K562 (cell line): ENCODE measurements at regions not wholly inside any gene's neighbourhood (a gene's known extent, or its start where the extent isn't known, plus 50 kb on each side); places are given as distances from the start of the nearest gene placed in this dataset.

Experiments used
- BCL6 ChIP-seq: fragments of 250-450 bp; sonication (Bioruptor Pico); IDR thresholded peaks from 2 replicates; pipeline ENCODE4 v1.4.0; 2020
- BRD9 ChIP-seq: fragments of 450-650 bp; IDR thresholded peaks from 2 replicates; pipeline ENCODE4 v1.6.1; 2018; ENCODE audit warnings: low read depth; ENCODE audit not compliant: partially characterized antibody
- ELF2 ChIP-seq: fragments of 250-450 bp; sonication (Bioruptor Pico); IDR thresholded peaks from 2 replicates; pipeline ENCODE4 v1.5.0; 2021; ENCODE audit warnings: mild to moderate bottlenecking
- GABPB2 ChIP-seq: fragments of 250-450 bp; sonication (Bioruptor Pico); conservative IDR thresholded peaks from 2 replicates; pipeline ENCODE4 v1.5.1; 2021; ENCODE audit warnings: mild to moderate bottlenecking
- HSF4 ChIP-seq: fragments of 250-450 bp; sonication (Bioruptor Pico); IDR thresholded peaks from 2 replicates; pipeline ENCODE4 v2.1.2; 2022; ENCODE audit warnings: mild to moderate bottlenecking, moderate library complexity, borderline replicate concordance
- KLF13 ChIP-seq: fragments of 450-650 bp; IDR thresholded peaks from 2 replicates; pipeline ENCODE4 v1.6.1; 2016; ENCODE audit warnings: missing genetic modification characterization, low read depth, mild to moderate bottlenecking, missing compliant biosample characterization, moderate library complexity, borderline replicate concordance
- SREBF2 ChIP-seq: sonication (generic); formaldehyde crosslinking; IDR thresholded peaks from 2 replicates; pipeline ENCODE4 v1.4.0; 2020; ENCODE audit warnings: mild to moderate bottlenecking, missing genetic modification reagents
- ZNF175 ChIP-seq: fragments of 200-800 bp; sonication (Bioruptor generic); IDR thresholded peaks from 2 replicates; pipeline ENCODE4 v1.6.1; 2016; ENCODE audit warnings: low read depth, mild to moderate bottlenecking, missing genetic modification characterization, missing compliant biosample characterization
- TF ChIP-seq, protein P1 (sequence below): fragments of 450-650 bp; IDR thresholded peaks from 2 replicates; pipeline ENCODE4 v1.6.1; 2017; ENCODE audit warnings: antibody characterized with exemption, mild to moderate bottlenecking

DNA sequence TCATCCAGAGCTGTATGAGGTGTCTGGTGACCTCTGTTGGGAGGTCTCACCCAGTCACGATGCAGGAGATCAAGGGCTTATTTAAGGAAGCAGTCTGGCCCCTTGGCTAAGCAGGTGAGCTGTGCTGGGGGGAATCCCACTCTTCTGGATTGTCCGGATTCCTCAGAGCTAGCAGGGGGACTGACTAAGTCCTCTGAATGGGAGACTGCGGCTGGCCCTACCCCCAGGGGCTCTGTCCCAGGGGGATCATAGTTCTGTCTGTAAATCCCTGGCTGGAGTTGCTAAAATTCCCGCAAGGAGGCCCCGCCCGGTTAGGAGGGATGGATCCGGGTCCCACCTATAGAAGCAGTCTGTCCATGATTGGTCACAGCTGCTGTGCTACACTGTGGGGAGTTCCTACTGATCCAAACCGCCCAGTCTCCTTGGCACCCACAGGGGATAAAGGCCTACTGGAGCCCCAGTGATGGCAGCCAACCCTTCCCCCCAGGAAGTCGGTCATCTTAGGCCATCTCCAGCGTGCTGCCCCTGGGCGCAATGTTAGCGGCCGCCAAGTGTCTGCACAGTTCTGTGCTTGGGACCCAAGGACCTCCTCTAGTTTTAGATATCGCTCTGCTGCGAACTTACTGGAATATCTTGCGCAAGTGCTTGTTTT lies 118.2 kb upstream of the KLF8 start (continued):
- TF ChIP-seq BCL6 (no peak), GABPB2 (CRISPR knock-in tag) (no peak), HSF4 (CRISPR knock-in tag) (no peak), SREBF2 (CRISPR knock-in tag) (no peak), BRD9 (no peak), ZNF175 (CRISPR knock-in tag) (no peak), ELF2 (no peak), KLF13 (tag) (no peak)
- TF ChIP-seq, protein P1, sequence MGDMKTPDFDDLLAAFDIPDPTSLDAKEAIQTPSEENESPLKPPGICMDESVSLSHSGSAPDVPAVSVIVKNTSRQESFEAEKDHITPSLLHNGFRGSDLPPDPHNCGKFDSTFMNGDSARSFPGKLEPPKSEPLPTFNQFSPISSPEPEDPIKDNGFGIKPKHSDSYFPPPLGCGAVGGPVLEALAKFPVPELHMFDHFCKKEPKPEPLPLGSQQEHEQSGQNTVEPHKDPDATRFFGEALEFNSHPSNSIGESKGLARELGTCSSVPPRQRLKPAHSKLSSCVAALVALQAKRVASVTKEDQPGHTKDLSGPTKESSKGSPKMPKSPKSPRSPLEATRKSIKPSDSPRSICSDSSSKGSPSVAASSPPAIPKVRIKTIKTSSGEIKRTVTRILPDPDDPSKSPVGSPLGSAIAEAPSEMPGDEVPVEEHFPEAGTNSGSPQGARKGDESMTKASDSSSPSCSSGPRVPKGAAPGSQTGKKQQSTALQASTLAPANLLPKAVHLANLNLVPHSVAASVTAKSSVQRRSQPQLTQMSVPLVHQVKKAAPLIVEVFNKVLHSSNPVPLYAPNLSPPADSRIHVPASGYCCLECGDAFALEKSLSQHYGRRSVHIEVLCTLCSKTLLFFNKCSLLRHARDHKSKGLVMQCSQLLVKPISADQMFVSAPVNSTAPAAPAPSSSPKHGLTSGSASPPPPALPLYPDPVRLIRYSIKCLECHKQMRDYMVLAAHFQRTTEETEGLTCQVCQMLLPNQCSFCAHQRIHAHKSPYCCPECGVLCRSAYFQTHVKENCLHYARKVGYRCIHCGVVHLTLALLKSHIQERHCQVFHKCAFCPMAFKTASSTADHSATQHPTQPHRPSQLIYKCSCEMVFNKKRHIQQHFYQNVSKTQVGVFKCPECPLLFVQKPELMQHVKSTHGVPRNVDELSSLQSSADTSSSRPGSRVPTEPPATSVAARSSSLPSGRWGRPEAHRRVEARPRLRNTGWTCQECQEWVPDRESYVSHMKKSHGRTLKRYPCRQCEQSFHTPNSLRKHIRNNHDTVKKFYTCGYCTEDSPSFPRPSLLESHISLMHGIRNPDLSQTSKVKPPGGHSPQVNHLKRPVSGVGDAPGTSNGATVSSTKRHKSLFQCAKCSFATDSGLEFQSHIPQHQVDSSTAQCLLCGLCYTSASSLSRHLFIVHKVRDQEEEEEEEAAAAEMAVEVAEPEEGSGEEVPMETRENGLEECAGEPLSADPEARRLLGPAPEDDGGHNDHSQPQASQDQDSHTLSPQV: no peak
